Astrocyte (in vitro differentiated cells and primary cell): ENCODE measurements at regions not wholly inside any gene's neighbourhood (a gene's known extent, or its start where the extent isn't known, plus 50 kb on each side); places are given as distances from the start of the nearest gene placed in this dataset.
"Not testable (repeated sequence)": the region's sequence is repeated elsewhere in the genome, so short reads cannot be mapped to it uniquely, and the experiment has no call there.

Experiments
- CTCF ChIP-seq: IDR thresholded peaks from 2 replicates; pipeline ENCODE4 v1.5.1; 2011; ENCODE audit warnings: low read depth, mild to moderate bottlenecking, inconsistent platforms, low read length, moderate library complexity; ENCODE audit not compliant: insufficient read depth
- EZH2 ChIP-seq: IDR thresholded peaks from 2 replicates; pipeline ENCODE4 v1.6.1; 2012; ENCODE audit warnings: mild to moderate bottlenecking, low read length, inconsistent platforms; ENCODE audit not compliant: insufficient read depth

GRCh38 chr9:40169204-40169603 lies 813.7 kb downstream of the SPATA31A1 start:
- not testable (repeated sequence) for TF ChIP-seq CTCF, EZH2
